SK-N-SH treated with all-trans-retinoic acid at 6 μM for 48 hours (cell line): ENCODE measurements at regions not wholly inside any gene's neighbourhood (a gene's known extent, or its start where the extent isn't known, plus 50 kb on each side); places are given as distances from the start of the nearest gene placed in this dataset.

ENCODE experiments used
- ATAC-seq: fragments of 200-7000 bp; cut with Tn5 transposase; 3 replicates; pipeline ENCODE4 v1.9.1; 2020; ENCODE audit warnings: mild to moderate bottlenecking, moderate library complexity
- ARNTL ChIP-seq: fragments of 450-650 bp; formaldehyde crosslinking; IDR thresholded peaks from 2 replicates; pipeline ENCODE4 v1.5.0; 2020; ENCODE audit warnings: low read depth, mild to moderate bottlenecking, moderate library complexity, borderline replicate concordance
- BACH2 ChIP-seq: fragments of 250-450 bp; sonication (Bioruptor Pico); IDR thresholded peaks from 2 replicates; pipeline ENCODE4 v1.9.0; 2021; ENCODE audit warnings: mild to moderate bottlenecking, borderline replicate concordance
- CREB5 ChIP-seq: fragments of 250-450 bp; sonication (Bioruptor Pico); IDR thresholded peaks from 2 replicates; pipeline ENCODE4 v1.5.1; 2020; ENCODE audit warnings: low read depth, mild to moderate bottlenecking, moderate library complexity
- CSDC2 ChIP-seq: fragments of 250-450 bp; sonication (Bioruptor Pico); IDR thresholded peaks from 2 replicates; pipeline ENCODE4 v1.5.0; 2020; ENCODE audit warnings: mild to moderate bottlenecking, moderate library complexity
- CSRNP3 ChIP-seq: fragments of 250-450 bp; sonication (Bioruptor Pico); IDR thresholded peaks from 2 replicates; pipeline ENCODE4 v1.5.1; 2021; ENCODE audit warnings: mild to moderate bottlenecking, moderate library complexity
- ESRRG ChIP-seq: fragments of 250-450 bp; sonication (Bioruptor Pico); IDR thresholded peaks from 2 replicates; pipeline ENCODE4 v1.6.1; 2021; ENCODE audit warnings: mild to moderate bottlenecking
- GLIS3 ChIP-seq: fragments of 250-450 bp; sonication (Bioruptor Pico); IDR thresholded peaks from 2 replicates; pipeline ENCODE4 v1.5.0; 2020; ENCODE audit warnings: mild to moderate bottlenecking, moderate library complexity
- ISL1 ChIP-seq: fragments of 250-450 bp; sonication (Bioruptor Pico); IDR thresholded peaks from 2 replicates; pipeline ENCODE4 v2.1.2; 2022; ENCODE audit warnings: mild to moderate bottlenecking, moderate library complexity
- PATZ1 ChIP-seq: fragments of 250-450 bp; sonication (Bioruptor Pico); IDR thresholded peaks from 2 replicates; pipeline ENCODE4 v1.8.0; 2020; ENCODE audit warnings: mild to moderate bottlenecking, moderate library complexity, borderline replicate concordance
- POU6F1 ChIP-seq: fragments of 250-450 bp; sonication (Bioruptor Pico); IDR thresholded peaks from 2 replicates; pipeline ENCODE4 v1.8.0; 2021; ENCODE audit warnings: low read depth, mild to moderate bottlenecking, moderate library complexity, borderline replicate concordance
- PPARA ChIP-seq: fragments of 250-450 bp; sonication (Bioruptor Pico); IDR thresholded peaks from 2 replicates; pipeline ENCODE4 v1.5.0; 2020; ENCODE audit warnings: mild to moderate bottlenecking, borderline replicate concordance
- RARB ChIP-seq: fragments of 250-450 bp; sonication (Bioruptor Pico); IDR thresholded peaks from 2 replicates; pipeline ENCODE4 v1.8.0; 2021; ENCODE audit warnings: mild to moderate bottlenecking, moderate library complexity
- SNAI2 ChIP-seq: fragments of 250-450 bp; sonication (Bioruptor Pico); IDR thresholded peaks from 2 replicates; pipeline ENCODE4 v1.5.0; 2020; ENCODE audit warnings: mild to moderate bottlenecking, moderate library complexity
- TCF4 ChIP-seq: fragments of 250-450 bp; sonication (Bioruptor Pico); IDR thresholded peaks from 2 replicates; pipeline ENCODE4 v1.8.0; 2021; ENCODE audit warnings: mild to moderate bottlenecking, moderate library complexity, borderline replicate concordance
- TOX ChIP-seq: fragments of 250-450 bp; sonication (Bioruptor Pico); IDR thresholded peaks from 2 replicates; pipeline ENCODE4 v1.8.0; 2021; ENCODE audit warnings: mild to moderate bottlenecking, moderate library complexity, borderline replicate concordance
- ZFP3 ChIP-seq: fragments of 250-450 bp; sonication (Bioruptor Pico); IDR thresholded peaks from 2 replicates; pipeline ENCODE4 v1.5.0; 2020; ENCODE audit warnings: mild to moderate bottlenecking, moderate library complexity
- ZFP30 ChIP-seq: fragments of 450-650 bp; formaldehyde crosslinking; IDR thresholded peaks from 2 replicates; pipeline ENCODE4 v1.5.0; 2022; ENCODE audit warnings: mild to moderate bottlenecking, moderate library complexity
- ZNF70 ChIP-seq: fragments of 450-650 bp; formaldehyde crosslinking; IDR thresholded peaks from 2 replicates; pipeline ENCODE4 v1.5.0; 2020; ENCODE audit warnings: mild to moderate bottlenecking, moderate library complexity

DNA sequence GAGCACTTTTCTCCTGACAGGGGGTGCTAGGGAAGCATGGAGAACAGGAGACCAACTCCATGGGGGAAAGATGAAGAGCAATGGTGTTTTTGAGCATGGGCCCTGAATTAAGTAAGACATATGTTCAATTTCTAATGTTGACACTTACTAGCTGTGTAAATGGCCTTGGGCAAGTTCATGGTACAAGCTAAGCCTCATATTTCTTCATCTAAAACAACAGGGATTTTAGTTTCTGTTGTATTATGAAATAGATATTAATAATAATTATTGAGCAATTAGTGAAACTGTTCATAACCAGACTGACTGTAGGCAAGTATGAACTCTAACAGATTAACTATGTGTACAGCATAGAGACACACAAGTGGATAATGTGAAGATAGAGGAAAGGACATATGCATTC, 515.0 kb upstream of the FAT1 start (continued):
- TF ChIP-seq CSRNP3 (CRISPR knock-in tag), result no peak
- TF ChIP-seq SNAI2 (CRISPR knock-in tag), result no peak
- TF ChIP-seq CREB5 (CRISPR knock-in tag), result no peak
- no peak for TF ChIP-seq GLIS3 (CRISPR knock-in tag)
- TF ChIP-seq, all 23 proteins: peak for 0

DNA sequence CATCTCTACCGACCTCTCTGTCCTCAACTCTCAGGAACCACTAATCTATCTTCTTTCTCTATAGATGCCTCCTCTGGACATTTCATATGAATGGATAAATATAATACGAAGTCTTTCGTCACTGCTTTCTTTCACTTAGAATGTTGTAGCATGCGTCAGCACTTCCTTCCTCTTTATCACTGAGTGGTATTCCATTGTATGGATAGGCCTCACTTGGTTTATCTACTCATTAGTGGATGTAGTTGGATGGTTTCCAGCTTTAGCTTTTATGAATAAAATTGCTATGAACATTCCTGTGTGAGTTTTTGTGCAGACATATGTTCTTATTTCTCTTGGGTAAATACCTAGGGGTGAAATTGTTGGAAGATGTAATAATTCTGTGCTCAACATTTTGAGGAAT, 528.2 kb upstream of the FAT1 start:
- ATAC-seq, result no peak
- no peak for TF ChIP-seq ISL1 (CRISPR knock-in tag)
- no peak for TF ChIP-seq TCF4
- no peak for TF ChIP-seq GLIS3 (CRISPR knock-in tag)
- TF ChIP-seq ZFP3 (CRISPR knock-in tag), result no peak
- TF ChIP-seq CSRNP3 (CRISPR knock-in tag), result no peak
- no peak for TF ChIP-seq CREB5 (CRISPR knock-in tag)
- no peak for TF ChIP-seq PPARA (CRISPR knock-in tag)
- no peak for TF ChIP-seq RARB

- no peak for TF ChIP-seq ZNF70 (CRISPR knock-in tag)
- TF ChIP-seq ARNTL, result no peak
- no peak for TF ChIP-seq ZFP30 (CRISPR knock-in tag)
- no peak for TF ChIP-seq ISL1 (CRISPR knock-in tag)
- TF ChIP-seq BACH2 (CRISPR knock-in tag), result no peak
- TF ChIP-seq CSDC2 (CRISPR knock-in tag), result no peak
- no peak for TF ChIP-seq ESRRG
- TF ChIP-seq CREB5 (CRISPR knock-in tag), result no peak
- no peak for TF ChIP-seq PATZ1
- TF ChIP-seq TOX (CRISPR knock-in tag), result no peak
- no peak for TF ChIP-seq POU6F1 (CRISPR knock-in tag)
- ATAC-seq, result no peak
These were observed 533.2 kb upstream of the FAT1 start for GRCh38 chr4:187256897-187257296.
